GM18873 (cell line): ENCODE measurements at regions not wholly inside any gene's neighbourhood (a gene's known extent, or its start where the extent isn't known, plus 50 kb on each side); places are given as distances from the start of the nearest gene placed in this dataset.
"Not testable (repeated sequence)": the region's sequence is repeated elsewhere in the genome, so short reads cannot be mapped to it uniquely, and the experiment has no call there.

Experiments
- ATAC-seq: cut with Tn5 transposase; IDR thresholded peaks from one replicate; pipeline ENCODE4 v1.9.1; 2021; ENCODE audit warnings: mild to moderate bottlenecking, moderate library complexity, moderate number of reproducible peaks; ENCODE audit not compliant: unreplicated experiment, low FRiP score

DNA sequence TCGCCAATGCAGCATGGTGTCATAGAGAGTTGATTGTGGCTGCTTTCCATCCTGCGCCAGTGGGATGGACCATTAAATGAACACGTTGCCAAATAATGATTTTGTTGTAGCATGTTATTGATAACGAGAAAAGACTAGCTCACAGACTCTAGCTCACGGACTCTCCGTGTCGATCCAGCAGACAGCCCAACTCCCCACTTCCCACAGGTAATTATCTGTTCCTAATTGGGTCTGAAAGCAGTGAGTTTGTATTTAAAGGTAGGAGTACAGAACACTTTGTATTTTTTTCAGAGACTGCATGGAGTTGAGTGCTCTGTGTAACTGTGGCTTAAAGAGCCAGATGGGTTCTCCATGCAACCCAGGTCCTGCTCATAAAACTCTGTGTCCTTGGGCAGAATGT, 1250.5 kb downstream of the TYW1 start:
- no peak for ATAC-seq

DNA sequence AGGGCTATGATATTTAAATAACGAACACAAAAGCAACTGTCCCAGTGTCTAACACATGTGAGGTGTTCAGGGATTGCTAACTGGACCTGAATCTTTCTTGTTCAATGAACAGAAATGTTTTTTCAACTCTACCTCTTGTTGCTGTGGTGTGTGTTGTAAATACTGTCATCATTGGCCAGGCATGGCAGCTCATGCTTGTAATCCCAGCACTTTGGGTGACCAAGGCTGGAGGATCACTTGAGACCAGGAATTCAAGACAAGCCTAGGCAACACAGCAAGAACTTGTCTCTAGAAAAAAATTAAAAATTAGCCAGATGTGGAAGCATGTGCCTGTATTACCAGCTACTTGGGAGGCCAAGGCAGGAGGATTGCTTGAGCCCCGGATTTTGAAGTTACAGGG, 1250.9 kb downstream of the TYW1 start:
- no peak for ATAC-seq

DNA sequence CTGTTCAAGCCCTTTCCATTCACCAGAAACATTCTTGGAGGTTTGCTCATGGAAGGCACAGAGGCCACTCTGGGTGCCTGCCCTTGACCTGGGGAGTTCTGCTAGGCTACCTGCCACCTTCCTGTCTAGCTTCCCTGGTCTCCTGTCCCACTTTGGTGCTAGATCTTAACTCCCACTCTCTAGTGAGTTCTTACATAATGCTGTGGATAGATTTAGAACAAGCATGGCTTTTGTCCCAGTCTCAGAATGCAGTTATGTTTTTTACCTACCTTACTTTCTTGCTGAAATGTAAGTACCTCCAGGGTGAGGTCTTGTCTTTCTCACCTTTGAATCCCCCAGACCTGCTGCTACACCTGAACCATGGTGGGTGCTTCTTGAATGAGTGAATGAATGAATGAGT, 1252.3 kb downstream of the TYW1 start:
- ATAC-seq = no peak

DNA sequence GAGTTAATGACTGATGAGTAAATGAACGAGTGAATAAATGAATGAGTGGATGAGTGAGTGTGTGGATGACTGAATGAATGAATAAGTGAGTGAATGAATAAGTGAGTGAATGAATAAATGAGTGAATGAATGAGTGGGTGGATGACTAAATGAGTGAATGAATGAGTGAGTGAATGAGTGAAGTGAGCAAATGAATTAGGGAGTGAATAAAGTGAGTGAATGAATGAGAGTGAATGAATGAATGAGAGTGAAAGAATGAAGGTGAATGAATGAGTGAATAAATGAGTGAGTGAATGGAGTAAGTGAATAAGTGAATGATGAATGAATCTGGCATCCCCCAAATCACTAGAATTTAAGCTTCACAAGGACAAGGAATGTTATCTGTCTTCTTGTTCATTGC, 1253.0 kb downstream of the TYW1 start:
- no peak for ATAC-seq

DNA sequence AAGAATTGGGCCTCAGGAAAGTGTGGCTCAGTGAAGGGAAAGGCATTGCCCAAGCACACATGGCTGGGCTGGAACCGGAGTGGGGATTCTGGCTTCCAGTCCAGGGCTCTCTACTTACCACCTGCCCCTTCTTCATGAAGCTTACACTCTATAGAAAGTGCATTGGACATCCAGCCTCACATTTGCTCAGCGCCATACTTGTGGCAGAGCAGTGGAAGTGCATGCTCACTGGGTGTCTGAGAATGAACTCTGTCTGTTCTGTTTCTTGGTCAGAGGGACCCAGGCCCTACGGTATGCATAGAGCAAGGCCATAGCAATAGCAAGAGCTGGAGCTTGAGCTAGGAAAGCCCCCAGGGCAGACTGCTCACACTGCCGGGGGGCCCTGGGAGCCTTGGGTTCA, 1253.5 kb downstream of the TYW1 start:
- no peak for ATAC-seq

DNA sequence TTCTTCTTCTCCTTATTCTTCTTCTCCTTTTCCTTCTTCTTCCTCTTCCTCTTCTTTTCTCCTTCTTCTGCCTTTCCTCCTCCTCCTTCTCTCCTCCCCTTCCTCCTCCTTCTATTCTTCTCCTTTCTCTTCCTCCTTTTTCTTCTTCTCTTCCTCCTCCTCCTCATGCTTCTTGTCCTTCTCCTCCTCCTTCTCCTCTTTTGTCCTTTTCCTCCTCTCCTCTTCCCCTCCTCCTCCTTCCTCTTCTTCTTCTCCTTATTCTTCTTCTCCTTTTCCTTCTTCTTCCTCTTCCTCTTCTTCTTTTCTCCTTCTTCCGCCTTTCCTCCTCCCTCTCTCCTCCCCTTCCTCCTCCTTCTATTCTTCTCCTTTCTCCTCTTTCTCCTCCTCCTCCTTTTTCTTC, 1258.2 kb downstream of the TYW1 start:
- not testable (repeated sequence) for ATAC-seq

DNA sequence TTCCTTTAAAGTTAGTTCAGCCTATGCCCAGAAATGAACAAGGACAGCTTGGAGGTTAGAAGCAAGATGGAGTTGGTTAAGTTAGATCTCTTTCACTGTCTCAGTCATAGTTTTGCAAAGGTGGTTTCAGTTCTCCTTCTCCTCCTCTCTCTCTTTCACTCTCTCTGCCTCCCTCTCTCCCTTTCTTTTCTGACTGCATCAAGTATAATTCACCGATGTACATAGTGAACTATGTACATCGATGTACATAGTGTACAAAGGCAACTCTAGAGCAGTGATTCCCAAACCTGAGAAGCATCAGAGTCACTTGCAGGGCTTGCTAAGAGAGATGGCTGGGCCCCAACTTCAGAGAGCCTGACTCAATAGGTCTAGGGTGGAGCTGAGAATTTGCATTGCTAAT, 1259.7 kb downstream of the TYW1 start:
- no peak for ATAC-seq

DNA sequence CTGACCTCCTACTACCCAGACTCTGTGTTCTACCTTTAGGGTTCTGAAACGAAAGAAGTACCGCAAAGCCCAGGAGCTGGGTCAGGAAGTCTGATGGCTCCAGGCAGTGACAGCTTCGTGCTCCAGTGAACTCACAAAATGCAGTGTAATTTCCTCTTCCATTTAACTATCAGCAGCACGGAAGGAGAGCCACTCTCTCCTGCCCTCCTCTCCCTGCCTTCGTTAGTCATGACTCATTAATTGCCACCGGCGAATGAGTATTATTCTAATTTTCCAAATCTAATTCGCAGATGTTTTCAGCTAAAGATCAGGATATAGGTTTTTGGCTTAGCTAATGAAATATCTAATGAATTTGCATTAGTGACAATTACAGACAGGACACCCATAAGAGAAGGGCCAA, 1262.0 kb downstream of the TYW1 start:
- ATAC-seq = no peak

DNA sequence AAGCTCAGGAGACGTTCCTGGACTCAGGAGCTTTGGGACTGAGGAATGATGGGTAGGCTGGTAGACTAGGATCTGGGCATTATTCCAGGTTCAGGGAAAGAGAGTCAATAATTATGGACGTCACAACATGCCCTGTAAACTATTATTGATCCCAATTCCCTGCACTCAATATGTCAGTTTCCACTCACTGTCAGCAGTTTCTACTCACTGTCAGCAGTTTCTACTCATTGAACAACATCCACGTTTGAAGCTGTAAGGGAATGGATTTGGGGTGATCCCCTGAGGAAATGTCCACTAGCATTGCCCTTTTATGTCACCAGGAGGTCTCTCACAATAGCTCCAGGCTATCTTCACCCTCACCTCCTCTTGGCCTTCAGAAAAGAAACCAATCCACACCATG, 1268.6 kb downstream of the TYW1 start:
- no peak for ATAC-seq

DNA sequence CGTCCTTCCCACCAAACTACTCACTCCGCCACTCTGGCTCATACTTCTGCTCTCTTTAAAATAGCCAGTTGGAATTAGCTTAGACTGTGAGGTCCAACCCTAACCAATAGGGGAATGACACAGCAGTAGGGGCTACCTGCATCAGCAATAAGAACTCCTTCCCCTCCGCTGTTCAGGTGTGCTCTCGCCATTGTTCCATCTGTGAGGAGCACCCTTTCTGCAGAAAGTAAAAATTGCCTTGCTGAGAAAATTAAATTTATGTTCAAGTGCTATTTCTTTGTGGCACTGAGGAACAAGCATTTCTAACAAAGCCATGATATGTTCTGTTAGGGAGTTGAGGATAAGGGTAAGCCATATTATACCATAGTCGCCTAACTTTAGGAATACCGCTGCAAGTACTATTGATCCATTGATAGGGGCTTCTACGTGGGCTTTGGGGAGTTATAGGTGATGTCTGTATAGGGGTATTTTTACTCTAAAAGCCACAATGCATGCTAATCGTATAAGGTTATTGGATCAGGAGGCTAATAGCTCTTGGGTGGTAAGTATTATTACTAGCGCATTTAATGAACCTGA, 1269.5 kb downstream of the TYW1 start:
- ATAC-seq = no peak

DNA sequence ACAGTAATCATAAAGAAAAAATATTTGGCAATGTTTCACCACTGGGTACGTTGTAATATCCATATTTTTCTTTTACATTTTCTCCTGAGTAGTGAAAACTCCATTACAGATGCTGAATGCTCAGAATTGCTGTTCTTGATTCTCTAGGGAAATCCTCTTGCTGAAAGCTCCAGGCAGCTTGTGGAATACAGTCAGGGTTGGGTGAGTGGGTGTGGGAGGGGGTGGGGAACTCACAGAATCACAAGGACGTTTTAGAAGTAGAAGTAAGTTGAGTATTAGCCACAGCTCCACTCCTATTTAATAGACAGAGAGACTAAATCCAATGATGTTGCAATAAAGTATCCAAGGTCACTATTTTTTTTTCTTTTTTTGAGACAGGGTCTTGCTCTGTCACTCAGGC, 1270.9 kb downstream of the TYW1 start:
- no peak for ATAC-seq

DNA sequence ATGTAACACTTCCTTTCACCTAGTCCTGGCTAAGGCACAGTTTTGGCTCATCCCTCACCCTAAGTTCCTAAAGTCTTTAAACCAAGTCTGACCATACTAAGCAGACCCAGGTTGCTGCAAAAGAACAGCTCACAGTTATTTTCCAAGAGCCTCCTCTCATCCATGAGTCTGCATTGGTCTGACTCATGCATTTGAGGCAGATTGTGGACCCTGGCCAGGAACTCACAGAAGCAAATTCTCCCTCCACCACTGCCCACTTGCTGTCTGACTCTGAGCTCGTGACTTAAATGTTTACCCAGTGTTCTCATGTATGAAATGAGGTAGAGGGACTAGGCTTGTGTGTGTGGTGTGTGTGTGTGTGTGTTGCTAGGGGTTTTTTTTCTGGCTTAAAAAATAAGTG, 1272.8 kb downstream of the TYW1 start:
- no peak for ATAC-seq

DNA sequence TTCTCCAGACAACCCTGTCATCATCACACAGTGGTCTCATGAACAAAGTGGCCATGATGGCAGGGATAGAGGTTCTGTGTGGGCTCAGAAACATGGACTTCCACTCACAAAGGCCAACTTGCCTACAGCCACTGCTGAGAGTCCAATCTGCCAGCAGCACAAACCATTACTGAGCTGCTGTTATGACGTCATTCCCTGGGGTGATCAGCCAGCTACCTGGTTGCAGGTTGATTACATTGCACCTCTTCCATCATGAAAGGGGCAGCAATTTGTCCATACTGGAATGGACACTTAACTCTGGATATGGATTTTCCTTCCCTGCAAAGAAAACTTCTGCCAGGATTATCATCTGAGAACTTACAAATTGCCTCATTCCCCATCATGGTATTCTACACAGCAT, 1275.9 kb downstream of the TYW1 start:
- ATAC-seq = no peak

DNA sequence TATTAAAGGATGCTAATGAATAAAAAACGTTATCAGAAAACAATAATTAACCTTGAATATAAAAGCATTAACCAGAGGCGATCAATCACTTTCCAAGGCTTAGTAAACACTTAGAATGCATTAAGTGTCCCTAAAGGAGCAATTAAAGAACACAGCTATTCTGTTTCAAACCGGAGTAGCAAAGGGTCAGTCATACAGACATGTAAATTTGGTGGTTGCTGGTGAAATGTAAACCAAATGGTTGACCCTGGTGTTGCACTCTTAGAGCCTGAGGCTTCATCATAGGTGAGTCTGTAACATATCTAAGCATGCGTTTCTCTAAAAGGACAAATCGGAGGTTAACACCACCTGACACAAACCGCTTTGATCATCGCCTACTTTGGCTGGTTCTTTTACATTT, 1280.1 kb downstream of the TYW1 start:
- ATAC-seq = no peak

DNA sequence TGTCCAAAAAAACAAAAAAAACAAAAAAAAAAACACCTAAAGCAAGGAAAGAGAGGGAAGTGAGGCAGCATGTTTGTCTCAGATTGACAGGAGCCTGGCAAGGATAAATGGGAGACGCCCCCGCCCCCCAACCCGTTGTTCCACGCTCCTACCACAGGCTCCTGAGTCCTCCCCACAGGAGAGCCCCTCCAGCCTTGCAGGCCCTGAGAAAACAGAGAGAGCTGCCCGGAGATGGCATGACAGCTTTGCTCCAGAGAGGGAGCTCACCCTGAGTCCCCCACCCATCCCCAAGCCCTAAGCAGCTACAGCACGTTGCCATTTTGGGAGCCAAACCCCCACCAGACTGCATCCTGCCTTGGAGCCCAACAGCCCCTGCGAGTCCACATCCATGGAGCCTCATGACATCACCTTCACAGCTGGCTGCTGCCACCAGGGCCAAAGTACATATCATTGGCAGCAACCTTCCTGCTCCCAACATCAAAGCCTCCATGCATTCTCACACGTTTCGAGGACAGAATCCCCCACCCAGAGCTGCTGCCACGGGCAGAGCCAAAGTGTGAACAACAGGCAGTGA, 1283.3 kb downstream of the TYW1 start:
- no peak for ATAC-seq

DNA sequence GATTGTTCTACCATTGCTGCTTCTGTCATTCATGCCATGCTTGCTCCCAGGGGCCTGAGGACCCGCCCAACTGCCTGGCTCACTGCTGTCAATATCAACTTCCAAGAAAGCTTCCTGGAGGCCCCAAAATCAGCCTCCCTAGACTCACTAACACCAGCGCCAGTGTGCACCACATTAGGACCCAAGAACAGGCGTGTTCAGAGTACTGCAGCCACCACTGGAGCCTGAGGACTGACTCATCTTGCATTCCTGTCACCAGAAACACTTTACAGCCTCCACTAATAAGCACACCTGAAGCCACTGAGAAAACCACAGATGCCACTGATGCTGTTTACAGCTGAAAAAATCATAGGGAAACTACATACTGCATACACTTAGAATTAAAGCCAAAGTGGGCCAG, 1284.3 kb downstream of the TYW1 start:
- ATAC-seq = no peak

DNA sequence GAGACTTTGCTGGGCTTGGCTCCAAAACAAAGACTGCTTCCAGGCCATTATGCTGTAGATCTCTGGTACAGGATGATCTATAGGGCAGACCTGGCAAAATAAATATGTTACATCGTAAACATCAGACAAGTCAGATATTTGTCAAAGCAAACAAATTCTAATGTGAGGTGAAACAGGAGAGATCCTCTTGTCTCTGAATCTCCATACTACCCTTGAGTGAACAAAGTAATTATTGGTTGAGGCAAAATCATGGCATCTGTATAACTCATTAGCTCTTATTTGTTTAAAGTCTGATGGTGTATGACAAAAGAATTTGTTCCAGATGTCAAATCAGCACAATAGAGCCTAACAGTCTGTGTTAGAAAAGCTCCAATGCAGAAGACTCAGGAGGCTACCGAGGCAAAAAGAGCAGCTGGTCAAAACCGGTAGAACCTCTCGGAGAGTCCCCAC, 1291.5 kb downstream of the TYW1 start:
- no peak for ATAC-seq

DNA sequence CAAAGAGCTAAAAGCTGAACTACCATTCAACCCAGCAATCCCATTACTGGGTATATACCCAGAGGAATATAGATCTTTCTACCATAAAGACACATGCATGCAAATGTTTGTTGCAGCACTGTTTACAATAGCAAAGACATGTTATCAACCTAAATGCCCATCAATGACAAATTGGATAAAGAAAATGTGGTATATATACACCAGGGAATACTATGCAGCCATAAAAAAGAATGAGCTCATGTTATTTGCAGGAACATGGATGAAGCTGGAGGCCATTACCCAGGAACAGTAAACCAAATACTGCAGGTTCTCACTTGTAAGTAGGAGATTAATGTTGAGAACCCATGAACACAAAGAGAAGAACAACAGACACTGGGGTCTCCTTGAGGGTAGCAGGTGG, 1295.1 kb downstream of the TYW1 start:
- ATAC-seq = no peak

DNA sequence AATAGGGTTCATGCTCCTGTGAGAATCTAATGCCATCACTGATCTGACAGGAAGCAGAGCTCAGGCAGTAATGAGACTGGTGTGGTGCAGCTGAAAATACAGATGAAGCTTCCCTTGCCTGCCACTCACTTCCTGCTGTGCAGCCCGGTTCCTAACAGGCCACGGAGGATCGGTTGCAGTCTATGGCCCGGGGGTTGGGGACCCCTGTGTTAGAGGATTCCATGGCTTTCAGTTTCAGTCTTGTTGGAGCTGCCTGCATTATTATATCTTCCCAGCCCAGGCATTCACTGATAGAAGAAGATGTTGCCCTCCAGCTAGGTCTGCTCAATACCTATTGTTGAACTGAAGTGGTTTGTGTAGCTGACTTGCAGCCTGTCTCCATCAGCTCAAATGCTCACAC, 1298.8 kb downstream of the TYW1 start:
- no peak for ATAC-seq

DNA sequence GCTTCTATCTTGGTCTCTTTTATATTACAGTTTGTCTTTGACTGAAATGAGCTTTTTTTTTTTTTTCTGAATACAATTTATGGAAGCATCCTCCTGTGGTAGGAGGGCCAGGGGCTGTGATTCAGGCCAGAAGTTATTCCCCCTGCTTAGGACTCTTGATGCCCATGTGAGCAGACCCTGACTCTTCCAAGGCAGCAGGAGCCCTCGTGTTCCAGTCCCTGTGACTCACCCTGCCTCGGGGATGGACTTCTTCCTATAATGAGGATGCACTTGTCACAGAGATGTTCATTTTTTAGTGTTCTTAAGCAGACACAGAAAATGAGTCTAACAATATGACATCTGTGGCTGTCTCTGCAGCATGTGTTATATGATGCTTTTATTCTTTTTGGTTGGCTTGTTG, 1293.7 kb upstream of the AUTS2 start:
- no peak for ATAC-seq

DNA sequence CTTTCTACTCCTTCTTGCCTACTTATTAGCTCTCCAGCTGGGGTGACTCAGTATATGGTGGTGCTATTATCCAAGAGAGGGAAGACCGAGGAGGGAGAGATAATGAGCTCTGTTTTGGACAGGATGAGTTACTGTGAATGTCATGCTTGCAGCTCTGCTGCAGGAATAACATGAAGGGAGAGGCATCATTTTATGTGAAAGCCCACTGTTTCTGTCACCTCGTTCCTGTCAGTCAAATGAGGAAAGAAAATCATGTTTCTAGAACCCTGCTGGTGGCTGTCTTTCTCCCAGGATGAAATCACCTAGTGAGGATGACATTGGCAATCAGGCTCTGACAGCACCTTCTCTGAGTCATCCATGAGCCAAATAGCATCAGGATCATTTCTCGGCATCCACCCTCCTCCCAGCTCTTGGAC, 1291.6 kb upstream of the AUTS2 start:
- no peak for ATAC-seq

DNA sequence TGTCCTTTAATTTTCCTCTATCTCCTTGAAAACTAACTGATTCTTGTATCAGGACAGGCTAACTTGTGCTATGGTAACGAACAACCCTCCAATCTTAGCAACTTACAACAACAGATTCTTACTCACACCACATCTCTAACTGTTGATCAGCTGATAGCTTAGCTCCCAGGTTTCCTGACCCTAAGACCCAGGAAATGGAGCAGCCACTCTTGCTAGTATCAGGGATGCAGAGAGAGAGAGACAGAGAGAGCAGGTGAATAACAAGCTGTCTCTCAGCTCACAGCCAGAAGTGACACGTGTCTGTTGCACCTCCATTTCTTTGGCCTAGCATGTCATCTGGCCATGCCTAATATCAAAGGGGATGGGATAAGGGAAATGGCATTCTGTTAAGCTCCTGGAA, 1289.0 kb upstream of the AUTS2 start:
- ATAC-seq = no peak

DNA sequence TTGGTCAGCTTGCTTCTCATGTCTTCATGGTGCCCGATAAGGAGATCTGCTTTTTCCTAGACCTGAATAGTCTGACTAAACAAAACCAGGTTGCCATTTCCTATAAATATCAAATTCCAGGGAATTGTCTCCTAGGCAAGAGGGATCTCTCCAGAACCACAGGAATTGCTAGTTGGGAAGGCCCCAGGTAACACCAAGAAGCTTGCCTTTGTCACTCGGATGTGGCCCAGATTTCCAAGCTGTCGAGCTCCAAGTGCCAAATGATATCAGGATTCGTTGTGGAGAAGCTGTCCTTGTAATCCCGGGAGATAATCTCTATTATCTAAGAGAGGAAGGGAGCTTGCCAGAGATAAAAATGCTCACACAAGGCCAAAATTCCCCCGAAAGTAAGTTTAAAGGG, 1288.5 kb upstream of the AUTS2 start:
- ATAC-seq = no peak
